Endothelial cell of umbilical vein (primary cell): ENCODE measurements at regions not wholly inside any gene's neighbourhood (a gene's known extent, or its start where the extent isn't known, plus 50 kb on each side); places are given as distances from the start of the nearest gene placed in this dataset.

Experiments
- BruUV-seq: library from RNA; stranded (reverse); fragments of 400-500 nt; replicated peaks from 2 replicates; lab custom pipeline; 2021; lab: Mats Ljungman, UMichigan
- CTCF ChIA-PET: fragments of 300-600, 350-600 bp; sonication (Branson Sonifier 250); formaldehyde crosslinking; loops from one replicate; lab custom pipeline; 2021; ENCODE audit warnings: antibody characterized with exemption, inconsistent platforms; lab: Charles Lee
- POLR2A ChIA-PET: fragments of 300-600, 350-600 bp; sonication (Branson Sonifier 250); formaldehyde crosslinking; loops from one replicate; lab custom pipeline; 2021; ENCODE audit warnings: antibody characterized with exemption, inconsistent platforms; lab: Charles Lee
- DNase-seq: peaks from one replicate; pipeline ENCODE4 v3.0.0-alpha.2; 2011; ENCODE audit warnings: low read depth, low spot score
- FAIRE-seq: peaks from 2 replicates; lab custom pipeline; 2011; peaks lifted over from hg19 to GRCh38; lab: Jason Lieb, UNC
- H2AFZ ChIP-seq: 2 replicates; pipeline ENCODE4 v1.6.0; 2012; ENCODE audit warnings: low read depth, low read length, control low read depth, inconsistent platforms
- H3K27ac ChIP-seq: 2 replicates; pipeline ENCODE4 v1.5.1; 2011; ENCODE audit warnings: low read depth, mild to moderate bottlenecking, control low read depth, low read length, moderate library complexity; ENCODE audit not compliant: insufficient read depth
- H3K27me3 ChIP-seq, 2 experiments: 2 replicates each; pipeline versions ENCODE4 v1.6.0 to v1.6.1; 2011; ENCODE audit warnings: low read length in 2 of 2, mixed read lengths in 1 of 2; ENCODE audit not compliant: control insufficient read depth in 2 of 2, insufficient read depth in 2 of 2
- H3K36me3 ChIP-seq, 2 experiments: 2 replicates in 1 of 2; 3 replicates in 1 of 2; pipeline ENCODE4 v1.5.1; 2011; ENCODE audit warnings: low read length in 2 of 2, mild to moderate bottlenecking in 1 of 2, moderate library complexity in 1 of 2; ENCODE audit not compliant: control insufficient read depth in 2 of 2, insufficient read depth in 2 of 2; ENCODE audit errors: extremely low read depth in 1 of 2
- H3K4me1 ChIP-seq: 3 replicates; pipeline ENCODE4 v1.5.1; 2011; ENCODE audit warnings: mild to moderate bottlenecking, low read length; ENCODE audit not compliant: control insufficient read depth, insufficient read depth; ENCODE audit errors: extremely low read depth
- H3K4me2 ChIP-seq: 2 replicates; pipeline ENCODE4 v1.6.1; 2011; ENCODE audit warnings: low read length, control low read depth, mixed read lengths; ENCODE audit not compliant: insufficient read depth
- H3K4me3 ChIP-seq, 3 experiments: fragments of 200-600 bp in 1 of 3; sonication (generic), shearing (Covaris generic) in 1 of 3; replicated peaks in 1 of 3; 2 replicates each; pipeline ENCODE4 v1.5.1; 2011 to 2016; ENCODE audit warnings: control low read depth in 3 of 3, low read length in 3 of 3, mild to moderate bottlenecking in 2 of 3, inconsistent platforms in 1 of 3, low read depth in 1 of 3, moderate library complexity in 1 of 3; ENCODE audit not compliant: insufficient read depth in 1 of 3
- H3K79me2 ChIP-seq: 2 replicates; pipeline ENCODE4 v1.6.0; 2012; ENCODE audit warnings: low read length, inconsistent platforms; ENCODE audit not compliant: control insufficient read depth, insufficient read depth
- H3K9ac ChIP-seq: replicated peaks from 2 replicates; pipeline ENCODE3; 2011; ENCODE audit warnings: low read length, control low read depth; ENCODE audit not compliant: insufficient read depth; ENCODE audit errors: extremely low read depth
- H3K9me1 ChIP-seq: replicated peaks from 3 replicates; pipeline ENCODE4 v1.6.0; 2011; ENCODE audit warnings: mild to moderate bottlenecking, low read length; ENCODE audit not compliant: control insufficient read depth, insufficient read depth; ENCODE audit errors: extremely low read depth
- H3K9me3 ChIP-seq: replicated peaks from 2 replicates; pipeline ENCODE4 v1.5.1; 2012; ENCODE audit warnings: low read length, inconsistent platforms; ENCODE audit not compliant: control insufficient read depth, insufficient read depth
- H4K20me1 ChIP-seq: replicated peaks from 2 replicates; pipeline ENCODE3; 2011; ENCODE audit warnings: mild to moderate bottlenecking, low read length; ENCODE audit not compliant: control insufficient read depth, insufficient read depth; ENCODE audit errors: extremely low read depth
- CTCF ChIP-seq, 2 donors: IDR thresholded peaks; 1 replicate in 1 of 2; 2 replicates in 1 of 2; pipeline ENCODE4 v1.5.1; 2011; ENCODE audit warnings: low read length in 2 of 2, mild to moderate bottlenecking in 2 of 2, moderate library complexity in 2 of 2, control low read depth in 1 of 2, inconsistent platforms in 1 of 2, low read depth in 1 of 2; ENCODE audit not compliant: insufficient read depth in 1 of 2; ENCODE audit errors: extremely low read depth in 1 of 2
- EZH2 ChIP-seq: IDR thresholded peaks from 2 replicates; pipeline ENCODE4 v1.6.1; 2012; ENCODE audit warnings: borderline replicate concordance, low read depth, mild to moderate bottlenecking, moderate library complexity, low read length, inconsistent platforms; ENCODE audit not compliant: severe bottlenecking
- FOS ChIP-seq: IDR thresholded peaks from 2 replicates; pipeline ENCODE4 v1.6.1; 2011; ENCODE audit warnings: mild to moderate bottlenecking, low read length, moderate library complexity, borderline replicate concordance; ENCODE audit not compliant: insufficient read depth
- GATA2 ChIP-seq: IDR thresholded peaks from 2 replicates; pipeline ENCODE4 v1.7.0; 2011; ENCODE audit warnings: low read depth, mild to moderate bottlenecking, moderate library complexity, mixed read lengths, low read length; ENCODE audit not compliant: insufficient read length, insufficient read depth
- JUN ChIP-seq: IDR thresholded peaks from 2 replicates; pipeline ENCODE4 v1.6.1; 2011; ENCODE audit warnings: borderline replicate concordance, low read depth; ENCODE audit not compliant: insufficient read length, insufficient read depth
- MAX ChIP-seq: IDR thresholded peaks from 2 replicates; pipeline ENCODE4 v1.6.1; 2011; ENCODE audit not compliant: insufficient read depth, insufficient read length
- MYC ChIP-seq: IDR thresholded peaks from one replicate; pipeline ENCODE4 v1.6.1; 2011; ENCODE audit warnings: mild to moderate bottlenecking, low read depth, low read length
- POLR2A ChIP-seq: IDR thresholded peaks from 2 replicates; pipeline ENCODE4 v1.6.1; 2012; ENCODE audit warnings: low read depth, mild to moderate bottlenecking, control low read depth, low read length
- POLR2AphosphoS5 ChIP-seq: IDR thresholded peaks from 2 replicates; pipeline ENCODE4 v1.6.1; 2012; ENCODE audit warnings: low read depth, mild to moderate bottlenecking, control low read depth, low read length, moderate library complexity; ENCODE audit not compliant: insufficient read depth
- dilution Hi-C: fragments of 300-500 bp; cut with MboI; formaldehyde crosslinking; loops from one replicate; pipeline ENCODE4 v1.15.0; 2019; ENCODE audit warnings: low sequenced_read_pairs; ENCODE audit not compliant: extremely low pct_ligation_motif_present
- intact Hi-C: fragments of 100-400 bp; cut with micrococcal nuclease; formaldehyde crosslinking; loops from one replicate; pipeline ENCODE4 v1.10.0; 2022

GRCh38 chr5:136642976-136643375 lies 277.6 kb upstream of the TRPC7 start:
- CTCF ChIA-PET: no interaction called here

More at GRCh38 chr5:136642976-136643375, 277.6 kb upstream of the TRPC7 start:
- POLR2A ChIA-PET: no interaction called here
- FAIRE-seq: no peak
- H2AFZ ChIP-seq: no peak overlapping the region
- H3K36me3 ChIP-seq: no peaks in the 10 kb centered on the region
- H3K9me1 ChIP-seq: no peaks in the 10 kb centered on the region
- no peak overlapping the region for H3K27ac ChIP-seq
- dilution Hi-C loops (no loop called here), intact Hi-C loops (no loop called here)
- no peaks in the 10 kb centered on the region for H3K27me3 ChIP-seq
- H3K9me3 ChIP-seq: no peaks in the 10 kb centered on the region
- TF ChIP-seq CTCF (IDR thresholded peaks at IDR 0.05; ENCODE audit: extremely low read depth in 1 of 2, insufficient read depth in 1 of 2, low read depth in 1 of 2, low read length in 2 of 2) (no peak), MYC (no peak), JUN (no peak), POLR2AphosphoS5 (no peak), MAX (no peak), EZH2 (no peak), FOS (no peak), POLR2A (no peak), GATA2 (no peak)
- BruUV-seq: no TSS peak
- no peak for DNase-seq
- no peaks in the 10 kb centered on the region for H3K4me1 ChIP-seq
- no peaks in the 10 kb centered on the region for H4K20me1 ChIP-seq
- no peak overlapping the region for H3K4me2 ChIP-seq
- H3K4me3 ChIP-seq: no peak overlapping the region
- H3K79me2 ChIP-seq: no peaks in the 10 kb centered on the region
- no peak overlapping the region for H3K9ac ChIP-seq
